HepG2 (cell line): ENCODE measurements at regions not wholly inside any gene's neighbourhood (a gene's known extent, or its start where the extent isn't known, plus 50 kb on each side); places are given as distances from the start of the nearest gene placed in this dataset.

Source experiments
- ATAC-seq: fragments of 200-7000 bp; cut with Tn5 transposase; 3 replicates; pipeline ENCODE4 v1.9.1; 2020; ENCODE audit warnings: mild to moderate bottlenecking, moderate library complexity
- BruUV-seq: library from RNA; stranded (reverse); fragments of 400-500 nt; replicated peaks from 2 replicates; lab custom pipeline; 2021; lab: Mats Ljungman, UMichigan
- CTCF ChIA-PET: fragments of 300-600 bp; formaldehyde crosslinking; extraction: SDS; loops from one replicate; lab custom pipeline; 2021; ENCODE audit warnings: low total read pairs, inconsistent platforms, low intra/inter-chr PET ratio; lab: Yijun Ruan, JAX
- POLR2A ChIA-PET: fragments of 350-600 bp; sonication (Branson Sonifier 250); formaldehyde crosslinking; loops from one replicate; lab custom pipeline; 2020; ENCODE audit warnings: antibody characterized with exemption, inconsistent platforms; lab: Yijun Ruan, JAX
- DNase-seq: peaks from one replicate; pipeline ENCODE4 v3.0.0-alpha.2; 2015; ENCODE audit warnings: low spot score
- FAIRE-seq: peaks from 3 replicates; lab custom pipeline; 2011; peaks lifted over from hg19 to GRCh38; lab: Jason Lieb, UNC
- H2AFZ ChIP-seq: one replicate; pipeline ENCODE4 v1.6.1; 2011; ENCODE audit warnings: low read length, inconsistent platforms
- H3K27ac ChIP-seq: fragments of 300-600 bp; 3 replicates; pipeline ENCODE4 v1.8.0; 2011; ENCODE audit warnings: mixed run types, mild to moderate bottlenecking, mixed read lengths, low read length, inconsistent platforms; ENCODE audit not compliant: insufficient read depth; ENCODE audit errors: extremely low read length
- H3K27me3 ChIP-seq, 2 experiments: fragments of 200-600 bp in 1 of 2; 2 replicates in 1 of 2; 3 replicates in 1 of 2; pipeline versions ENCODE4 v1.6.0 to v1.8.0; 2011; ENCODE audit warnings: low read length in 2 of 2, mild to moderate bottlenecking in 2 of 2, moderate library complexity in 2 of 2, inconsistent platforms in 1 of 2; ENCODE audit not compliant: insufficient read depth in 2 of 2, control insufficient read depth in 1 of 2
- H3K36me3 ChIP-seq, 2 experiments: fragments of 200-600 bp in 1 of 2; replicated peaks in 1 of 2; 2 replicates in 1 of 2; 3 replicates in 1 of 2; pipeline versions ENCODE4 v1.5.1 to v1.8.0; 2011; ENCODE audit warnings: low read length in 2 of 2, inconsistent platforms in 1 of 2; ENCODE audit not compliant: insufficient read depth in 2 of 2, control insufficient read depth in 1 of 2
- H3K4me1 ChIP-seq: 2 replicates; pipeline ENCODE4 v1.5.1; 2012; ENCODE audit warnings: low read length, inconsistent platforms; ENCODE audit not compliant: insufficient read depth
- H3K4me2 ChIP-seq: 2 replicates; pipeline ENCODE4 v1.6.0; 2011; ENCODE audit warnings: low read depth, low read length, inconsistent platforms
- H3K4me3 ChIP-seq, 3 experiments: fragments of 200-600 bp in 1 of 3; sonication (generic), shearing (Covaris generic) in 1 of 3; replicated peaks in 1 of 3; 2 replicates each; pipeline ENCODE4 v1.5.1; 2011 to 2016; ENCODE audit warnings: low read length in 3 of 3, inconsistent platforms in 2 of 3, low read depth in 2 of 3, mild to moderate bottlenecking in 2 of 3, control low read depth in 1 of 3, mixed read lengths in 1 of 3; ENCODE audit not compliant: insufficient read depth in 1 of 3
- H3K79me2 ChIP-seq: one replicate; pipeline ENCODE4 v1.6.1; 2011; ENCODE audit warnings: low read length, inconsistent platforms; ENCODE audit not compliant: insufficient read depth
- H3K9ac ChIP-seq: 2 replicates; pipeline ENCODE4 v1.6.0; 2011; ENCODE audit warnings: mild to moderate bottlenecking, low read depth, low read length, inconsistent platforms; ENCODE audit not compliant: insufficient read depth
- H3K9me3 ChIP-seq: 2 replicates; pipeline ENCODE4 v1.5.1; 2012; ENCODE audit warnings: mild to moderate bottlenecking, low read length
- H4K20me1 ChIP-seq: 2 replicates; pipeline ENCODE4 v1.6.0; 2011; ENCODE audit warnings: inconsistent platforms, mild to moderate bottlenecking, low read length, moderate library complexity; ENCODE audit not compliant: insufficient read depth
- RORA ChIP-seq: sonication (generic); formaldehyde crosslinking; IDR thresholded peaks from 2 replicates; pipeline ENCODE4 v1.5.0; 2020; ENCODE audit warnings: mild to moderate bottlenecking, missing genetic modification reagents, moderate library complexity
- ZNF274 ChIP-seq: sonication (generic); formaldehyde crosslinking; IDR thresholded peaks from 2 replicates; pipeline ENCODE4 v1.5.1; 2020; ENCODE audit warnings: mild to moderate bottlenecking, missing genetic modification reagents
- ZNF292 ChIP-seq: sonication (generic); formaldehyde crosslinking; IDR thresholded peaks from 2 replicates; pipeline ENCODE4 v1.8.1; 2022; ENCODE audit warnings: mild to moderate bottlenecking, low read depth, missing genetic modification reagents, borderline replicate concordance
- ZNF331 ChIP-seq: sonication (generic); formaldehyde crosslinking; IDR thresholded peaks from 2 replicates; pipeline ENCODE4 v1.4.0; 2020; ENCODE audit warnings: missing genetic modification reagents
- WGBS: methylation state at CpG from one replicate; pipeline ENCODE4 v1.1.6; 2017; ENCODE audit warnings: low lambda C conversion rate; 5-methylcytosine and 5-hydroxymethylcytosine counted together
- in situ Hi-C: cut with HindIII; loops from 2 replicates; pipeline ENCODE4 v1.10.0; 2017; ENCODE audit warnings: low pct_unique_long_range_greater_than_20kb; ENCODE audit not compliant: extremely low pct_ligation_motif_present
- intact Hi-C: fragments of 100-400 bp; cut with micrococcal nuclease; formaldehyde crosslinking; loops from one replicate; pipeline ENCODE4 v1.10.0; 2022; ENCODE audit not compliant: unreplicated experiment

- Histone ChIP-seq H3K36me3 (no peaks in the 10 kb centered on the region), H4K20me1 (no peaks in the 10 kb centered on the region), H3K4me3 (no peak overlapping the region), H3K4me1 (no peaks in the 10 kb centered on the region), H3K4me2 (no peak overlapping the region), H3K79me2 (no peaks in the 10 kb centered on the region), H3K9ac (no peak overlapping the region), H2AFZ (no peak overlapping the region), H3K27ac (no peak overlapping the region), H3K27me3 (peaks cover 0 to 7% of the 10 kb centered on the region in 2 experiments; a peak in 2 of 5 replicates), H3K9me3 (no peaks in the 10 kb centered on the region)
- in situ Hi-C loops = no loop called here
- POLR2A ChIA-PET = no interaction called here
- TF ChIP-seq ZNF292 (CRISPR knock-in tag) = no peak
- TF ChIP-seq ZNF331 (CRISPR knock-in tag) = peak; percentile 74
- no TSS peak for BruUV-seq
- no peak for DNase-seq
- intact Hi-C loops = no loop called here
- ATAC-seq = no peak
- 0% methylated on average over 1 of the region's 1 CpG for WGBS
- no peak for FAIRE-seq
- CTCF ChIA-PET = no interaction called here
Observed at GRCh38 chr5:62133426-62133825, 172.6 kb upstream of the KIF2A start.

GRCh38 chr5:62134811-62135210 is 171.2 kb upstream of the KIF2A start:
- no peak for FAIRE-seq

More at GRCh38 chr5:62134811-62135210, 171.2 kb upstream of the KIF2A start:
- intact Hi-C loops = no loop called here
- Histone ChIP-seq H3K4me2 (no peak overlapping the region), H3K36me3 (no peaks in the 10 kb centered on the region), H3K79me2 (no peaks in the 10 kb centered on the region), H3K9me3 (no peaks in the 10 kb centered on the region), H3K4me1 (no peaks in the 10 kb centered on the region), H2AFZ (no peak overlapping the region), H3K9ac (no peak overlapping the region), H4K20me1 (no peaks in the 10 kb centered on the region), H3K27ac (no peak overlapping the region), H3K27me3 (peaks cover 0 to 7% of the 10 kb centered on the region in 2 experiments; a peak in 2 of 5 replicates), H3K4me3 (no peak overlapping the region)
- DNase-seq (no peak), ATAC-seq (no peak)
- ChIA-PET POLR2A (no interaction called here), CTCF (no interaction called here)
- in situ Hi-C loops = no loop called here
- BruUV-seq = no TSS peak
- TF ChIP-seq RORA = no peak
- no peak for TF ChIP-seq ZNF274 (CRISPR knock-in tag)
- WGBS = 10% methylated on average over 3 of the region's 3 CpGs
